HG02759 (cell line): ENCODE measurements at regions not wholly inside any gene's neighbourhood (a gene's known extent, or its start where the extent isn't known, plus 50 kb on each side); places are given as distances from the start of the nearest gene placed in this dataset.
"Not testable (repeated sequence)": the region's sequence is repeated elsewhere in the genome, so short reads cannot be mapped to it uniquely, and the experiment has no call there.

Source experiments
- ATAC-seq: cut with Tn5 transposase; IDR thresholded peaks from one replicate; pipeline ENCODE4 v1.9.1; 2021; ENCODE audit warnings: mild to moderate bottlenecking, moderate library complexity; ENCODE audit not compliant: unreplicated experiment

DNA sequence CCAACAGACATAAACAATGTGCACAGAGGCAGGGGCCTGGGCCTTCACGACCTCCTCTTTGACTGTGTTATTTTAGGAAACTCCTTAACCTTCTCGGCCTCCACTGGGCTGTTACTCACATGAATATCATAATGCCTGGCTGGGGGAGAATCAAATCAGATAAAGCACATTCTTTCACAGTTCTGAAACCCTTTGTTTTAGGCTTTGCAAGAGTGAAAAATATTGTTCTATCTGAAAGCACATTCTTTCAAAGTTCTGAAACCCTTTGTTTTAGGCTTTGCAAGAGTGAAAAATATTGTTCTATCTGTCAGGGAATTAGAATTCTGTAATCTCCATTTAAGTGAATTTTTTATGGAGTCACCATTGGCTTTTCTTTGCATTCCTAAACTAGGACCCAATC, 50.7 kb upstream of the SYNDIG1 start:
- no peak for ATAC-seq

DNA sequence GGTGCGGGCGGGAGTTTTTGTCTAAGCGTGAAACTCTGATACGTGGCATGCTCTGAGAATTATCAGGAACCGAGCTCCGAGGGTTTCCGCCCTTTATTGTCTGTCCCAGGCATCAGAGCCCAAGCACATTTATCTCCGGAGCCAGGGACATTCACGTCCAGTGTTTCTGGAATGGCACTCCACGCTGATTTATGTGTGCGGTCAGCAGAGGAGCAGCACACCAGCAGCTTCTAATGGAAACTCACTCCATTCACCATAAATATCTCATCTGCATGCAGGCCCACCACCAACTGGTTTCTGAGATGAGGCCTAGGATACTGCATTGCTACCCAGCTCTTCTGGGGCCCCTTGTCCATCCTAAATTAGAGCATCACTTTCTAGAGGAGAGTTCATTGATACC, 51.9 kb upstream of the SYNDIG1 start:
- ATAC-seq: no peak

DNA sequence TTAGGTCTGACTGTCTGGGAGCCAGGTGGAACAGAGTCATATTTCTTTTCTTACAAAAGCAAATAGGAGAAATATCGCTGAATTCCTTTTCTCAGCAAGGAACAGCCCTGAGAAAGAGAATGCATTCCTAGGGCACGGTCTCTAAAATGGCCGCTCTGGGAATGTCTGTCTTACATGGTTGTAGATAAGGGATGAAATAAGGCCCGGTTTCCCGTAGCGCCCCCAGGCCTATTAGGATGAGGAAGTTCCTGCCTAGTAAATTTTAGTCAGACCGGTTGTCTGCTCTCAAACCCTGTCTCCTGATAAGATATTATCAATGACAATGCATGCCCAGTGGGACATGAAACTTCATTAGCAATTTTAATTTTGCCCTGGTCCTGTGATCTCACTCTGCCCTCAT, 54.0 kb upstream of the SYNDIG1 start:
- ATAC-seq: not testable (repeated sequence)

DNA sequence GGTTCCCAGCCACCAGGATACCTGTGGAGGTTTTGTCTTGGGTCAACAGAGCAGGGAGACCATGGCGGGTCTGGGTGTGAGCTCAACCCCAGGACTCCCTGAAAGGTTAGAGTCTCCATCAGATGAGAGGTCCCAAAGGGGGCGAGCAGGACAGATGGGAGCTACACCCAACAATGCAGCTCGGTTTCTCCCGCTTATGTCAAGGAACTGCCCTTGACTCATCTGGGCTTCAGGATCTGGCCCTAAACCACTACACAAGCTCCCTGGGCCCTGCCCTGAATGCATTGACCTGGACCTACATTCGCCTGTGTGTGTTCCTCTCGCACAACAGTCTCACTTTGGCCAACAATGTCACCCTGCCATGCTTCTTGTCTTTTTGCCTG, 57.6 kb upstream of the SYNDIG1 start:
- ATAC-seq: no peak

DNA sequence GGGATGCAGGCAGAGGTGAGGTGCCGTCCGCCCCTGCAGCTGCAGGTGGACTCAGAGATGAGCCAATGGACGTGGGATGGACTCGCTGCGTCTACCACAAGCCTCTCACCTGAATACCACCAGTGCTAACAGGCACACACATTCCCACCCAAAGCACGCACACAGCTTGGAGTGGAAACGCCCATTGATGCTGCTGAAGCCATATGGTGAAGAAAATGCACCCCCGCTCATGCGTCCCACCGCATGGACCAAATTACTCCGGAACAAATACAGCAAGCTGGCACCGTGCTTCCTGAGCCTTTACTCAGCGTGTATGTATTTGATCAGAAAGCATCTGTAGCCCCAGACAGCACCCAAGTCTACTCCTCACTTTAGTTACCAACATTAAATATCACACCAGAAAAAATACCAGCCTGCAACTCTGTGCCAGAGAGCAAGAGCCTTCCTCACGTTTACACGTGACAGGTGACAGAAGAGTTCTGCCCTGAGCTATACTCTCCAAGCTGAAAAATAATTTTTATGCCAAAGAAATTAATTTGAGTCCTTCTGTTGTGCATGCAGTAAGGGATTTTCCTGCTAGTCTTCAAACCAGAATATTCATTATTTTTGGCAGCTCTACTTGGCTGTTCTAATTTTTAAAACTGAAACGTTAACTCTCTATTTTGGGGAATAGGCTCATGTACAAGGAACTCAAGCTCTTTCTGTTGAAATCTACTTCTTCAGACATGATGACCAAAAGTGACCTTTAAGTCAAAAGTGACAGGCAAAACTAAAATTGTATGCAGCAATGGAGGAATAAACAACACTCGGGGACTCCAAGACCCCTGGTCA, 58.2 kb upstream of the SYNDIG1 start:
- ATAC-seq: no peak

DNA sequence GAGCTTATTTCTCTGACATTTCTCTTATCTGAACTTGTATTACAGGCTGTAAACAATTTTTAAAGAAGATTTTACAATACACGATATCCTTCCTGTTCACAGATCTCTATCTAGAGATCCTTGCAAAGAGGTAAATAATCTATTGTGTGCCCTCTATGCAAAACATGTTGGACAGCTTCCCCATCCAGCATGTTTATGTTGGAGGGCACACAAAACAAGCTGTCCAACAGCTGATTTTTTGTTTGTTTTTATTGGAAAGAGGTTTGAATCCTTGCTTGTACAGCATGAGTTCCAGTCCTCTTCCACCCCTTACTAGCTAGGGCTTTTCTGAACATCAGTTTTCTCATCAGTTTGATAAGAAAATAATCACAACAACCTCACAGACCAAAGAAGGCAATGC, 62.3 kb upstream of the SYNDIG1 start:
- no peak for ATAC-seq

DNA sequence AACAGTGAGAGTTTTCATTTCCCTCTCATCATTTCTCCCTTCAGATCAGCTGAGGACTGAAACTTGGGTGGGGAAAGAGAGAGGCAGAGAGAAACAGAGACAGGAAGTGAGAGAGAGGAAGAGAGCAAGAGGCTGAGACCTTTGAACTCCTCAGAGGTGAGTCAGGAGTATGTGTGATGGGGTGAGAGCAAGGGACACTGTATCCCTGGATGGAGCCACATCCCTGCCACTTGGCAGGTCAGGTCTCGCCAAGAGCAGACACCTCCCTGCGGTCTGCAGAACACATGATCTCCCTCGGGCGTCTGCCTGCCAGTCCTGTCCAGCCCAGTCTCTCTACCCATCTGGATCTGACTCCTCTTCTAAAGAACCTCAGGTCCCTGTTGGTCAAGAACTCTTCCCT, 62.7 kb upstream of the SYNDIG1 start:
- ATAC-seq: no peak

DNA sequence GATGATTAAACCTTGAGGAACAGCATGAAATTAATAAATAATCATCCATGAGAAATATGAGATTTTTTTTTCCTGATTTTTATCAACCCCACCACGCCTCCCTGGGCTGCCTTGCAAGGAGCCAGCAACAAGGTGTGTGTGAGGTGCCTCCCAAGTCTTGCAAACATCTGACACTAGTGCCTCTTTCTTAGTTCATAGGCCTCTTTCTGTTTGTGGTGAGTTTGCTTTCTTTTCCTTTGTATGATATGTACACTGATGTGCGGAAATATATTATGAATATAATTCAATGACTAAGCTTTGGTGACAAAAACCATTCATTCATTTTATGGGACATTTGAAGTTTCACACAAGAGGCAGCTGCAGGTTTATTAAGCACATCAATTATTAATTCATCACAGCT, 63.2 kb upstream of the SYNDIG1 start:
- no peak for ATAC-seq

DNA sequence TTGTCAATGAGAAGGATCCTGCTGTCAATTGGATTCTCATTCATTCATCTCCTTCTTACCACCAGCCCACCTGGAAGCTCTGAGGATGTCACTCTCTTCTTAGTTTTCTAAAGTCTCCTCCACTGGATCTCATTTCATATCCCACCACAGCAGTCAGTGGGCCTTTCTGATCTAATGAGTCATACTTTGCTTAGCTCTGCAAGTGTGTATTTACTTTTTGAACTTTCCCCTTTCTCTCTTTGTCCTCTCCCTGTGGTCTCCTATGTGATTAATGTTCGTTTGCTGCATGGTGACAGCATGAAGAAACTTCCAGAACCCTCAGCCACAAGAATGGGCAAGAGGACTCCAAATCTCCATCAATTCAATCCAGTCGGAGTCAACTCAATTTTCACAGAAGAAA, 63.6 kb upstream of the SYNDIG1 start:
- ATAC-seq: no peak

DNA sequence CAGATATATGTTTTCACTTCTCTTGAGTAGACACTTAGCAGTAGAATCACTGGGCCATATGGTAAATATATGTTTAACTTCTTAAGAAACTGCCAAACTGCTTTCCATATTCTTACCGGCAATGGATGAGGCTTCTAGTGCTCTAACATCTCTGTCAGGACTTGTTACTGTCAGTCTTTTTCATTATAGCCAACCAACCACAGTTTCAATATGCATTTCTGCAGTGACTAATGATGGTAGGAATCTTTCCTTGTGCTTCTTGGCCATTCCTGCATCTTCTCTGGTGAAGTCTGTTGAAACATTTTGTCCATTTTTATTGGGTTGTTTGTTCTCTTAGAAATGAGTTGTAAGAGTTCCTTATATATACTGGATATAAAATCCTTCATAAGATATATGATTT, 66.0 kb upstream of the SYNDIG1 start:
- no peak for ATAC-seq

DNA sequence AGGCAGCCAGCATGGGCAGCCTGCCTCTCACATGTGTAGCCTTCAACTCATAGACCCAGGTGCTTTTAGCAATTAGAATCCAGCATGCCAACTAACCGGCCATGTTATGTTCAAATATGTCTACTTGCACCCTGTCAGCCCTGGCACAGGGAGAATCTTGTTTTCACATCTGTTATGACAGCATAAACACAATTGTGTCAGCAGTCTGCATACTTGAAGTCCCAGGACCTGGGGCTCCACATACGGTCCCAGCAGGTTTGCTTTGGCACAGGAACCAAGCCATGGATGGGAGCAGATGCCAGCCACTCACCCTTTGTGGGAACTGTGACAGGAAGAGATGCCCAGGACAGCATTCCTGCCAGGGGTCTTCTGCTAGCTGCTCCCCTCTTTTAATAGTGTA, 67.2 kb upstream of the SYNDIG1 start:
- no peak for ATAC-seq

DNA sequence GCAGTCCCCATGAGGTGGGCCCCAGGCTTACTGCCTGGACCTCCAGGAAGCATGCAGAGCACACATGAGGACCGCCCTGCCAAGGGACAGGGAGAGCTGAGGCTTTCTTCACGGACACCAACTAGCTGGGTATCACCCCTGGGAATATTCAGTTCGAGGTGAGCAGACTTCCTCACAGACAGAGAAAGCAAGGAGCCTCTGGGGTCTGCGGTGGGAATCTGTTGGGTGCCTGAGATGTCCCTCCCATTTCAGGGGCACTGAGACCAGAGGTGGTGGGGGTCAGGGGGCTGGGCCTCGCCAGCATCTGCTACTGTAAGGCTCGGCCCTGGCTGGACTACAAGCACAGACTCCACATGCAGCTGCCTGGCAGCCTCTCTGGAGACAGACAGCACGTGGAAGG, 74.3 kb upstream of the SYNDIG1 start:
- ATAC-seq: no peak

DNA sequence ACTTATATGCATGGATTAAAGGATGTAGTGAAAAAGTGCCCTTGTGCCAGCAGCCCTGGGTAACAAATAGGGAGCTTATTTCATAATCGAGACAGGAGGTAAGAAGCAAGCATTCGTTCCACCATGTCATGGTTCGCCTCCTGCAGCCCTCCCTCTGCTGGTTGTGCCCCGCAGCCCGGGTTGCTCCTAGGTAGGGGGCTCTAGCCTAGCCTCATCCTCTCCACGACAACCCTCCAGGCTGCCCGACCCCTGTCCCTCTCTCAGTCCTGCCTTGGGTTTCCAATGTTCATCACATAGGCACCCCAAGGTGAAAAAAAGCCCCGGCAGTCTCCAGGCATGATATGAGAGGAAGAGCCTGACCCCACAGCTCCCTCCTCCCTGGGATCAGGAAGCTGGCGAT, 75.5 kb upstream of the SYNDIG1 start:
- ATAC-seq: no peak

DNA sequence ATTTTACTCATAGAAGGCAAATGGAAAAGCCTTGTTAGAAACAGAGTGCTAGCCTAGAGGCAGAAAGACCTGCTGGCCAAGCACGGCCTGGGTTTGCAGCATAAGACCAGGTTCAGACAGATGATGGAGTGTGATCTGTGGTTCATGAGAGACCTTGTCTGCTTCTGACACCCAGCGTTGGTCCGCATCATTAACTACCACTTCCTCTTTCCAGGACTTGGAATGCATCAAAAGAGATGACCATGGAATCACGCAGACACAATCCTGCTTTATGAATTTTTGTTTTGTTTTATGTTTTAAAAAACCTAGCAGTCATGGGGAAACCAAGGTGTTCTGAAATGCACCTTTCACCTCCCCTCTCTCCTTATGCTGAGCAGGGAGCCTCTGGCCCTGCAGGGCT, 76.8 kb upstream of the SYNDIG1 start:
- no peak for ATAC-seq

DNA sequence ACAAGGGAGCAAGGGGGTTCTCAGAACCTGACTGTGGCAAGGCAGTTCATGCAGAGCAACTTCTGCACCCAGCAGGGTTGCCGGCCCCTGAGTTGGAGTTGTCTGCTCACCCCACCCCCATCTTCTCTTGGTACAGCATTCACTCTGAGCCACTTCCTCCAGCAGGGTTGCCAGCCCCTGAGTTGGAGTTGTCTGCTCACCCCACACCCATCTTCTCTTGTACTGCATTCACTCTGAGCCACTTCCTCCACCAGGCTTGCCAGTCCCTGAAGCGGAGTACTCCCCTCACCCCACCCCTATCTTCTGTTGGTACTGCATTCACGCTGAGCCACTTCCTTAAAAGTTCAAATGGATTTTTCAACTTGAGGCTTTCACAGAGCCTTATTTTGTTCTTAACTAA, 79.7 kb upstream of the SYNDIG1 start:
- ATAC-seq: no peak

DNA sequence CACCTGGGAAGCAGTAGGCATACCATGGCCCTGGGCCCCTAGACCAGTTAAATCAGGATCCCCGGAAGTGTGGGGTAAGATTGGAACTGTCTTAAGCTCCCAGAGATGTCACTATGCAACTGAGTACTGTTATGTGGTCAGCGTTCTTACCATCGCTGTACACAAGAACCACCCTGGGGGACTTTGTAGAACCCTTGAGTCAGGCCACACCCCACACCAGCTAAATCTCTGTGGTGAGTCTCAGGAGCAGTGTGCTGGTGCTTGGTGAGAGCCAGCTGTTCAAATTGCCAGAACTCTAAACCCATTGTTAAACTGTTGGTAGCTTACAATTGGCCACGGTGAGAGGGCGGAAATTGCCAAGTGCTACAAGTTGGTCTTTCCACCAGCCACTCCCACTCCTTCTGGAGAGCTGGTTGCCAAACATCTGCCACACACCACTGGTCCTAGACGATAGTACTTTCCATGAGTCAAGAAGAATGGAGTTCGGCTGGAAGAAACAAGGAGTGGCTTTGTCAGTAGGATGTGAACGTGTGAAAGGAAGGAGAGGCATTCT, 80.5 kb upstream of the SYNDIG1 start:
- ATAC-seq: no peak

DNA sequence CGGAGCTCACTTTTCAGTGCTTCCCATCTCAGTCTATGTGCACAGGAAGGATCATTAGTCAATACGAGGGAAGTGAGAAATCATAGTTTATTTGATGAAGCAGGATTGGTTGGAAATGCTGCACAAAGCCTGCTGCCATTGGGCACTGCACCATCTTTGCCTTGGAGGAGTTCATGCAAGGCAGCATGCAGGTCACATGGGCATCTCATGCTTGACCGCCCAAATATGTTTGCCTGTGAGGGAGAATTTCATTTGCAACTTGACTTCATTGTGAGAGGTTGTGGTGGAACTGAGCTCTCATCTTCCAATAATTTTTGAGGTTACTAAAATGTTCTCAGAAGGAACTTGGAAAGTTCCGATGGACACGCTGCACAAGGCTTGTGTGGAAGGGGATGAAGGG, 83.9 kb upstream of the SYNDIG1 start:
- ATAC-seq: no peak

DNA sequence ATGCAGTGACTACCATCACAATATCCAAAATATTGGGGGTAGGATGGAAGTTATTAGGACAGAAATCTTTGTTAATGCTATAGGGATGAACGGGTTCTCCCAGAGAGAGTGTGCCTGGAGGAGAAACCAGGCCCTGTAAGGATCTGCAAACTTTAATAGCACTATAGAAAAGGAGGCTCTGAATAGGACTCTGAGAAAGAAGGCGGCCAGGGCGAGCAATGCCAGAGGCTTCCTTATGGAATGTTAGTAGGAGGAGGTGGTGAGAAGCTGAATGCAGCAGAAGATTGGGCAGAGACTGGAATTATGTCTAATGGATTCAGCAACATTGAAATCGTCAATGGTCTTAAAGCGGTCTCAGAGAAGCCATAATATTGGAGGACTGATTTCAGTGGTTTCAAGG, 84.6 kb upstream of the SYNDIG1 start:
- ATAC-seq: no peak

DNA sequence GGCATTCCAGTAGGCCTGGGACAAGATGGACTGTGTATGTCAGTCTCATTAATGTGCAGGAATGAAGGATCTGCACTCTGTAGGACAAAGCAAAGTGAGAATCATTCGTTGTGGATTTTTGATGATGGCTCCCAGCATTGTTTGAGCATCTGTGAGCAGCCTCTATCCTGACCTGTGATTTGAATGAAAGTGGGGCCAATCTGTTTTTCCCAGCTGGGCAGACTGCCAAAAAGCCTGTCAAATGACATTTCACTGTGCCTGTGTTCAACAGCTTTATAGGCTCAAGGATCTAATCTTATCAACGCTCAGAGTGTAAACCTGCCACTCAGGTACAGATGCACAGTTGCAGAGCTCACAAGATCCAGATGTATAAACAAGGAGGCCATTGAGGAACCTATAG, 86.7 kb upstream of the SYNDIG1 start:
- ATAC-seq: no peak

DNA sequence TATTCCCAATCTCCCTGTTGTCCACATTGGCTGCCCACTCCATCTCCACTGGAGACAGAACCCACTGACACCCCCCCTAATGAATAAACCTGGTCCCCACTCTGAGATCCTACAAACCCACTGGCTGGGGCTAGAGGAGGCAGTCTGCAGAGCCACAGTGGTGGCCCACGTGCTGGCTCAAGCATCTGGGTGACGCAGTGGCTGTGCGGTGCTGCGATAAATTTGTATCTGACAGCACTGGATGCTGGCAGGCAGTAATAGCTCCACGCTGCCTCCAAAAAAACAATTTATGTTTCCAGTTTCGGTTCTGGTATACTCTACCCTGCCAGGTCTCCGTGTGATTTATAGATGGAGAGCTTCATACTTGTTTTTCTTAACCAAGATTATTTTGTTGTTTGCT, 87.1 kb upstream of the SYNDIG1 start:
- no peak for ATAC-seq

DNA sequence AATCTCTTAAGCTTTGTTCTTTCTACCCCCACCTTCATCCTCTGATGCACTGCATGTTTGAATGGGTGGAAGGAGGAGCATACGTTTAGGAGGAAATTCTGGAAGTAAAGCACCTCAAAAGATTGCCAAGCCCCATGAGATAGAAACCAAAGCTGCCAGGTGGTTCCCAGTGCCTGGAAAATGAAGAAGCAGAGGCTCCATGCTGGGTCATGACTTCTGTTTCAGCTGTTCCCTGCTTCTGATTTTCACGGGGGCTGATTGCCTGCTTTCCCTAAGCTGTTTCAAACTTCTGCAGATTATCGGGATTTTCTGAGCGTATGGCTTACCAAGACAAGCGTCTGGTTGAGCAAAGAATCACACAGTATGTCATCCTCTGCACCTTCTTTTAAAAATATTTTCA, 87.5 kb upstream of the SYNDIG1 start:
- ATAC-seq: no peak

DNA sequence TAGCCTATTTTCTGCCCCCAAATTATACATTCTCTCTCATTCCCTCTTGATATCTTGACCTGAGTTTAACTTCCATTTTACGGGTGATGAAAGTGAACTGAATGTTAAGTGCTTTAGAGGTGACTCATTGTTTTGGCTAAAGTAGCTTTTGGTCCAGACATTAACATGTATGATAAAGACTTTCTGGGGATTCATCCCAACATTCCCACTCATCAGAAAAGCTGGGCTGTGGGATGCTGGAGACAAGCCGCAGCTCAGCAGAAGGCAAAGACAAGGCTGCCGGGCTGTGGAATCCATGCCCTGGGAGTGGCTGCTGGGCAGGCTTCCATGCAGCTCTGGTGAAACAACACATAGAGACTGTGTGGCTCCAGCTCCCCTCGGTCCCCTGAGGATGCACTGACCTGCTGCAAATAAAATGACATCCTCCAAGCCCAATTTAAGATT, 89.9 kb upstream of the SYNDIG1 start:
- ATAC-seq: no peak
